HepG2 (cell line): ENCODE measurements at regions not wholly inside any gene's neighbourhood (a gene's known extent, or its start where the extent isn't known, plus 50 kb on each side); places are given as distances from the start of the nearest gene placed in this dataset.
A peak's percentile ranks its signal among the peaks of the same experiment; 100 is the strongest.

ENCODE experiments used
- ATAD3A ChIP-seq: sonication (generic); formaldehyde crosslinking; IDR thresholded peaks from 2 replicates; pipeline ENCODE4 v1.4.0; 2020; ENCODE audit warnings: missing genetic modification reagents
- CREBL2 ChIP-seq: sonication (generic); formaldehyde crosslinking; IDR thresholded peaks from 2 replicates; pipeline ENCODE4 v1.8.1; 2023; ENCODE audit warnings: missing genetic modification reagents, mild to moderate bottlenecking, borderline replicate concordance
- ETS1 ChIP-seq: sonication (generic); formaldehyde crosslinking; IDR thresholded peaks from 2 replicates; pipeline ENCODE4 v1.4.0; 2020; ENCODE audit warnings: missing genetic modification reagents
- FOXC1 ChIP-seq: sonication (generic); formaldehyde crosslinking; IDR thresholded peaks from 2 replicates; pipeline ENCODE4 v1.8.0; 2022; ENCODE audit warnings: mild to moderate bottlenecking, missing genetic modification reagents, borderline replicate concordance
- HOXA5 ChIP-seq: sonication (generic); formaldehyde crosslinking; IDR thresholded peaks from 2 replicates; pipeline ENCODE4 v1.4.0; 2020; ENCODE audit warnings: missing genetic modification reagents
- KIAA2018 ChIP-seq: sonication (generic); formaldehyde crosslinking; IDR thresholded peaks from 2 replicates; pipeline ENCODE4 v1.5.0; 2020; ENCODE audit warnings: mild to moderate bottlenecking, missing genetic modification reagents, borderline replicate concordance
- MLX ChIP-seq: IDR thresholded peaks from 2 replicates; pipeline ENCODE4 v1.6.1; 2016
- PHF8 ChIP-seq: sonication (generic); formaldehyde crosslinking; IDR thresholded peaks from 2 replicates; pipeline ENCODE4 v1.5.0; 2020; ENCODE audit warnings: missing genetic modification reagents
- SMAD3 ChIP-seq: sonication (generic); formaldehyde crosslinking; IDR thresholded peaks from 2 replicates; pipeline ENCODE4 v1.4.0; 2020; ENCODE audit warnings: missing genetic modification reagents
- ZEB1 ChIP-seq: IDR thresholded peaks from 2 replicates; pipeline ENCODE4 v1.6.1; 2012; ENCODE audit warnings: mild to moderate bottlenecking, low read depth, inconsistent platforms; ENCODE audit not compliant: insufficient replicate concordance
- ZNF230 ChIP-seq: sonication (generic); formaldehyde crosslinking; IDR thresholded peaks from 2 replicates; pipeline ENCODE4 v1.4.0; 2020; ENCODE audit warnings: mild to moderate bottlenecking, missing genetic modification reagents
- ZNF644 ChIP-seq: IDR thresholded peaks from 2 replicates; pipeline ENCODE4 v1.6.1; 2016; ENCODE audit warnings: low read depth

- TF ChIP-seq FOXC1 (CRISPR knock-in tag) (peak; percentile 95), PHF8 (CRISPR knock-in tag) (peak; percentile 56), HOXA5 (peak; percentile 55), KIAA2018 (CRISPR knock-in tag) (no peak), CREBL2 (CRISPR knock-in tag) (0 out of 2 replicates have a peak, but pooled peaks have one; percentile 22), ETS1 (CRISPR knock-in tag) (no peak), ATAD3A (CRISPR knock-in tag) (no peak), MLX (peak; percentile 93), ZEB1 (peak; percentile 77), SMAD3 (CRISPR knock-in tag) (peak; percentile 82), ZNF230 (CRISPR knock-in tag) (peak; percentile 75; the same call in 1 of the 2 replicates), ZNF644 (CRISPR knock-in tag) (peak; percentile 89)
These were observed 136.8 kb downstream of the OLIG3 start (continued) for GRCh38 chr6:137357263-137357947.
